Neuronal stem cell (in vitro differentiated cells): ENCODE measurements at regions not wholly inside any gene's neighbourhood (a gene's known extent, or its start where the extent isn't known, plus 50 kb on each side); places are given as distances from the start of the nearest gene placed in this dataset.
A peak's percentile ranks its signal among the peaks of the same experiment; 100 is the strongest.

Experiments used
- DNase-seq: peaks from one replicate; pipeline ENCODE4 v3.0.0-alpha.2; 2013; ENCODE audit warnings: low spot score
- H2AFZ ChIP-seq: one replicate; pipeline ENCODE4 v1.6.1; 2013; ENCODE audit warnings: mild to moderate bottlenecking, low read length, inconsistent platforms
- H2AK5ac ChIP-seq: 2 replicates; pipeline ENCODE4 v1.6.1; 2013; ENCODE audit warnings: low read depth, mild to moderate bottlenecking, inconsistent platforms, low read length, moderate library complexity, mixed read lengths
- H2BK120ac ChIP-seq: 2 replicates; pipeline ENCODE4 v1.6.1; 2013; ENCODE audit warnings: low read depth, mild to moderate bottlenecking, inconsistent platforms, low read length, moderate library complexity, mixed read lengths
- H2BK12ac ChIP-seq: one replicate; pipeline ENCODE4 v1.6.1; 2013; ENCODE audit warnings: low read length, inconsistent platforms
- H2BK15ac ChIP-seq: 2 replicates; pipeline ENCODE4 v1.6.1; 2013; ENCODE audit warnings: mild to moderate bottlenecking, low read length, inconsistent platforms, mixed read lengths
- H2BK5ac ChIP-seq: one replicate; pipeline ENCODE4 v1.6.1; 2013; ENCODE audit warnings: inconsistent platforms, mild to moderate bottlenecking, low read length, moderate library complexity
- H3K14ac ChIP-seq: one replicate; pipeline ENCODE4 v1.6.1; 2013; ENCODE audit warnings: low read length, inconsistent platforms
- H3K18ac ChIP-seq: 2 replicates; pipeline ENCODE4 v1.6.1; 2013; ENCODE audit warnings: low read length, inconsistent platforms
- H3K23ac ChIP-seq: 2 replicates; pipeline ENCODE4 v1.6.1; 2013; ENCODE audit warnings: low read depth, mild to moderate bottlenecking, mixed read lengths, low read length, inconsistent platforms; ENCODE audit not compliant: poor library complexity
- H3K27ac ChIP-seq: replicated peaks from 3 replicates; pipeline ENCODE4 v1.5.1; 2013; ENCODE audit warnings: low read length, inconsistent platforms
- H3K27me3 ChIP-seq, 3 experiments: 2 replicates each; pipeline ENCODE4 v1.6.1; 2013; ENCODE audit warnings: low read length in 3 of 3, mild to moderate bottlenecking in 2 of 3, inconsistent platforms in 1 of 3, low read depth in 1 of 3, mixed read lengths in 1 of 3, moderate library complexity in 1 of 3; ENCODE audit not compliant: control insufficient read depth in 3 of 3, insufficient read depth in 3 of 3
- H3K36me3 ChIP-seq, 2 donors: replicated peaks in 1 of 2; 2 replicates each; pipeline ENCODE4 v1.6.1; 2013; ENCODE audit warnings: low read length in 2 of 2; ENCODE audit not compliant: control insufficient read depth in 2 of 2, insufficient read depth in 2 of 2
- H3K4ac ChIP-seq: 2 replicates; pipeline ENCODE4 v1.6.1; 2013; ENCODE audit warnings: inconsistent platforms, mild to moderate bottlenecking, low read length, moderate library complexity
- H3K4me1 ChIP-seq, 2 donors: 1 replicate in 1 of 2; 2 replicates in 1 of 2; pipeline ENCODE4 v1.6.1; 2013; ENCODE audit warnings: low read length in 2 of 2, low read depth in 1 of 2; ENCODE audit not compliant: control insufficient read depth in 2 of 2, insufficient read depth in 1 of 2
- H3K4me2 ChIP-seq: one replicate; pipeline ENCODE4 v1.6.1; 2013; ENCODE audit warnings: mild to moderate bottlenecking, low read length, inconsistent platforms; ENCODE audit not compliant: insufficient read depth, poor library complexity, severe bottlenecking
- H3K4me3 ChIP-seq, 2 donors: 2 replicates each; pipeline ENCODE4 v1.5.1; 2013; ENCODE audit warnings: low read length in 2 of 2, mild to moderate bottlenecking in 2 of 2, inconsistent platforms in 1 of 2, moderate library complexity in 1 of 2
- H3K79me1 ChIP-seq: one replicate; pipeline ENCODE4 v1.6.1; 2013; ENCODE audit warnings: low read depth, mild to moderate bottlenecking, inconsistent platforms, low read length, moderate library complexity
- H3K9ac ChIP-seq: one replicate; pipeline ENCODE4 v1.6.1; 2013; ENCODE audit warnings: mild to moderate bottlenecking, low read depth, low read length, inconsistent platforms; ENCODE audit not compliant: poor library complexity
- H3K9me3 ChIP-seq, 2 donors: replicated peaks in 1 of 2; 2 replicates each; pipeline versions ENCODE3 to v1.6.1; 2013; ENCODE audit warnings: low read length in 2 of 2, mild to moderate bottlenecking in 2 of 2, inconsistent platforms in 1 of 2, low read depth in 1 of 2, mixed read lengths in 1 of 2, moderate library complexity in 1 of 2; ENCODE audit not compliant: control insufficient read depth in 2 of 2, insufficient read depth in 1 of 2
- H4K8ac ChIP-seq: one replicate; pipeline ENCODE4 v1.6.1; 2013; ENCODE audit warnings: low read depth, mild to moderate bottlenecking, inconsistent platforms, low read length, moderate library complexity
- H4K91ac ChIP-seq: one replicate; pipeline ENCODE4 v1.6.1; 2013; ENCODE audit warnings: low read length, low read depth, mild to moderate bottlenecking, inconsistent platforms; ENCODE audit not compliant: poor library complexity
- WGBS, 2 donors: extraction: QIAGEN DNeasy Blood & Tissue Kit; methylation state at CpG; one replicate each; pipeline ENCODE4 v1.1.7; 2013; ENCODE audit warnings: missing lambda C conversion rate in 2 of 2, mixed read lengths in 1 of 2; ENCODE audit not compliant: insufficient read length in 2 of 2, insufficient replicate concordance in 1 of 2; ENCODE audit errors: extremely low coverage in 2 of 2; 5-methylcytosine and 5-hydroxymethylcytosine counted together

DNA sequence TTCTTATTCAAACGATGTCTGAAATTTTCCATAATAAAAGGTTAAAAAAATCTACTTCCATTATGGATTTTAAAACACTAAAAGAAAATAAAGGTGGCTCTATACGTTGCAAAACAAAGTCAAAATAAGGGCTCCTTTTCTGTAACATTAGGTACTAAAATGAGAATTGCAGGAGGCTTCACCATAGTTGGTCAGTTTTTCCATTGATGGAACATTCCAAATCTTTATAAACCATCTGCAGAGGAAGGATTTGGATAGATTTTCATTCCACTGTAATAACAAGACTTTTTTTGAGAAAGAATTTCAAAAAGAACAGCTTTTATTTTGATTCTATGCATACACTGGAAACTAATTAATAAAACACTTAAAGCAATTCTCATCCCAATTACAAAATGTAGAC, 145.6 kb downstream of the LURAP1L start:
- Histone ChIP-seq H3K9ac (no peak overlapping the region), H2BK5ac (no peak overlapping the region), H3K23ac (no peak overlapping the region), H3K4me2 (no peak overlapping the region), H3K14ac (no peak overlapping the region), H2BK12ac (no peak overlapping the region), H2AK5ac (no peak overlapping the region), H3K4me3 (no peak overlapping the region), H3K9me3 (no peaks in the 10 kb centered on the region), H2AFZ (no peak overlapping the region), H2BK15ac (no peak overlapping the region), H3K4ac (no peak overlapping the region), H3K4me1 (peaks cover 6 to 16% of the 10 kb centered on the region in 2 donors), H2BK120ac (no peak overlapping the region), H3K18ac (no peak overlapping the region), H3K27me3 (no peaks in the 10 kb centered on the region), H4K91ac (no peak overlapping the region), H3K27ac (no peak overlapping the region), H3K36me3 (no peaks in the 10 kb centered on the region), H4K8ac (no peak overlapping the region), H3K79me1 (no peaks in the 10 kb centered on the region)
- DNase-seq: no peak
- WGBS, 2 donors: no CpG with 5 or more reads among the region's 2 CpGs

DNA sequence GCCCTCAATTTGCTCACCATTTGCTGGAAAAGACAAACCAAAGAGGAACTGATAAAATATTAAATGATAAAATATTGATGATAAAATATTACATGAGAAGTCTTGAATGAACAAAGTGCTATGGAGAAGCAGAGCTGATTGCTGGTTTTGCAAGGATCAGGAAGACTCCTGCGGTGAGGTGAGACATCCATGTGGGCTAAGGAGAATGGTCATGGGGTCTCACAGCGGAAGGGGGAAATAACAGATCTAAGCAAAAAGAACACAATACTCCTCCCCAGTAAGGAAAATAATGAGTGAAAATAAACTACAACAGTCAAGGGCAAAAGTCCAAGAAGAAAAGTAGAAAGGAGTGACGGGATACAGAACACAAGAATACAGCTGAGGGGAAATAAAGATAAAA, 146.8 kb downstream of the LURAP1L start:
- Histone ChIP-seq H2BK5ac (no peak overlapping the region), H4K8ac (no peak overlapping the region), H3K9me3 (no peaks in the 10 kb centered on the region), H3K4me1 (peaks cover 3 to 6% of the 10 kb centered on the region in 2 donors), H3K27ac (no peak overlapping the region), H3K36me3 (no peaks in the 10 kb centered on the region), H3K27me3 (no peaks in the 10 kb centered on the region), H2BK120ac (no peak overlapping the region), H3K14ac (no peak overlapping the region), H3K18ac (no peak overlapping the region), H3K4ac (no peak overlapping the region), H2AK5ac (no peak overlapping the region), H3K23ac (no peak overlapping the region), H3K9ac (no peak overlapping the region), H4K91ac (no peak overlapping the region), H2AFZ (no peak overlapping the region), H2BK15ac (no peak overlapping the region), H3K4me3 (no peak overlapping the region), H3K4me2 (no peak overlapping the region), H3K79me1 (no peaks in the 10 kb centered on the region), H2BK12ac (no peak overlapping the region)
- no CpG with 5 or more reads among the region's 3 CpGs for WGBS, 2 donors
- DNase-seq: no peak

GRCh38 chr9:12922224-12922866, 147.5 kb downstream of the LURAP1L start:
- Histone ChIP-seq H2BK15ac (no peak overlapping the region), H4K8ac (no peak overlapping the region), H3K36me3 (no peaks in the 10 kb centered on the region), H3K4me1 (peaks cover 0 to 3% of the 10 kb centered on the region in 2 donors), H2AK5ac (no peak overlapping the region), H3K4me2 (no peak overlapping the region), H3K4ac (no peak overlapping the region), H2BK12ac (no peak overlapping the region), H4K91ac (no peak overlapping the region), H3K9ac (no peak overlapping the region), H3K27me3 (no peaks in the 10 kb centered on the region), H2BK5ac (no peak overlapping the region), H3K79me1 (no peaks in the 10 kb centered on the region), H2BK120ac (no peak overlapping the region), H3K14ac (no peak overlapping the region), H3K27ac (no peak overlapping the region), H3K9me3 (no peaks in the 10 kb centered on the region), H3K4me3 (no peak overlapping the region), H2AFZ (no peak overlapping the region), H3K23ac (no peak overlapping the region), H3K18ac (no peak overlapping the region)
- no peak for DNase-seq
- no CpG with 5 or more reads among the region's 4 CpGs for WGBS, 2 donors

- no peak overlapping the region for H2AFZ ChIP-seq
- no peak overlapping the region for H3K23ac ChIP-seq
- no peaks in the 10 kb centered on the region for H3K36me3 ChIP-seq
- no peak overlapping the region for H3K4me2 ChIP-seq
- H2BK12ac ChIP-seq: no peak overlapping the region
- H3K9me3 ChIP-seq: no peaks in the 10 kb centered on the region
- WGBS, 2 donors: no CpG with 5 or more reads among the region's 1 CpG
- no peak overlapping the region for H2BK15ac ChIP-seq
- no peak overlapping the region for H2AK5ac ChIP-seq
- H3K4me3 ChIP-seq: no peak overlapping the region
- H3K4me1 ChIP-seq: peaks cover 0 to 3% of the 10 kb centered on the region in 2 donors
- no peaks in the 10 kb centered on the region for H3K27me3 ChIP-seq
- no peak overlapping the region for H3K14ac ChIP-seq
- no peak overlapping the region for H2BK120ac ChIP-seq
- H4K91ac ChIP-seq: no peak overlapping the region
- H3K18ac ChIP-seq: peak overlapping the region; percentile 33
- H3K79me1 ChIP-seq: no peaks in the 10 kb centered on the region
- H4K8ac ChIP-seq: no peak overlapping the region
- no peak overlapping the region for H2BK5ac ChIP-seq
- H3K9ac ChIP-seq: no peak overlapping the region
- DNase-seq: no peak
- H3K27ac ChIP-seq: no peak overlapping the region
- no peak overlapping the region for H3K4ac ChIP-seq
Measured at GRCh38 chr9:12923468-12924009, 148.7 kb downstream of the LURAP1L start.
